ENCODE measurements at regions not wholly inside any gene's neighbourhood (a gene's known extent, or its start where the extent isn't known, plus 50 kb on each side); places are given as distances from the start of the nearest gene placed in this dataset.

GRCh38 chr3:76855451-76855850 lies 184.4 kb upstream of the ROBO2 start:
- TF ChIP-seq CTCF (IDR thresholded peaks at IDR 0.05; ENCODE audit: insufficient read depth, low read length): no peak
- no peak for TF ChIP-seq SPI1 (IDR thresholded peaks at IDR 0.05; ENCODE audit: borderline replicate concordance, low read depth)
- no peak for TF ChIP-seq GABPA (IDR thresholded peaks at IDR 0.05; ENCODE audit: low read depth)

All from HL-60 (cell line).